ENCODE measurements at regions not wholly inside any gene's neighbourhood (a gene's known extent, or its start where the extent isn't known, plus 50 kb on each side); places are given as distances from the start of the nearest gene placed in this dataset.

- no peak overlapping the region for H3K9ac ChIP-seq (ENCODE audit: low read depth, low read length)
- H2BK5ac ChIP-seq (ENCODE audit: low read depth, low read length, poor library complexity, severe bottlenecking): no peak overlapping the region
- no peak overlapping the region for H3K56ac ChIP-seq (ENCODE audit: extremely low read depth, insufficient read depth, low read length)
- no peak overlapping the region for H2AFZ ChIP-seq (replicated peaks; ENCODE audit: low read length, poor library complexity)
- BruUV-seq (replicated peaks): no TSS peak
- H4K91ac ChIP-seq (ENCODE audit: insufficient read depth, low read depth, low read length): no peak overlapping the region
- no peak overlapping the region for H3K4ac ChIP-seq (ENCODE audit: low read depth, low read length)
- H3K4me3 ChIP-seq (ENCODE audit: insufficient read depth, low read depth, low read length): no peak overlapping the region
- no peaks in the 10 kb centered on the region for H3K27me3 ChIP-seq (ENCODE audit: control insufficient read depth, insufficient read depth, low read length)
- no peak overlapping the region for H4K8ac ChIP-seq (ENCODE audit: low read depth in 2 of 2, low read length in 2 of 2)
- H3K36me3 ChIP-seq (ENCODE audit: control insufficient read depth, insufficient read depth, low read length): no peaks in the 10 kb centered on the region
- DNase-seq (no peak), ATAC-seq (ENCODE audit: low read depth) (no peak)
- H3K27ac ChIP-seq (ENCODE audit: insufficient read depth, low read length): no peak overlapping the region
- ChIA-PET POLR2A (ENCODE audit: unreplicated experiment) (no interaction called here), CTCF (no interaction called here)
- no peak overlapping the region for H2AK9ac ChIP-seq (replicated peaks; ENCODE audit: low read depth, low read length, poor library complexity)
- H3K14ac ChIP-seq (replicated peaks; ENCODE audit: low read depth, low read length): no peak overlapping the region
- no peak overlapping the region for H2BK15ac ChIP-seq (ENCODE audit: low read depth, low read length)
- H4K5ac ChIP-seq (ENCODE audit: low read depth, low read length): no peak overlapping the region
- in situ Hi-C loops (cut with MboI; ENCODE audit: low sequenced_read_pairs) (no loop called here), intact Hi-C loops (cut with micrococcal nuclease) (no loop called here), dilution Hi-C loops (cut with HindIII; ENCODE audit: low sequenced_read_pairs, unreplicated experiment) (no loop called here)
- H3K4me1 ChIP-seq (ENCODE audit: control insufficient read depth, insufficient read depth, low read length): peaks cover 7% of the 10 kb centered on the region
- no peak overlapping the region for H3K4me2 ChIP-seq (ENCODE audit: low read depth, low read length)
- H3K23ac ChIP-seq (ENCODE audit: low read depth, low read length): no peak overlapping the region
- H2BK20ac ChIP-seq (ENCODE audit: low read depth, low read length): no peak overlapping the region
- no peak overlapping the region for H3K18ac ChIP-seq (ENCODE audit: low read depth, low read length)
- 100% methylated on average over 1 of the region's 5 CpGs; no CpG with 5 or more reads in 1 of the 2 experiments for WGBS, 2 experiments (ENCODE audit: extremely low coverage in 2 of 2, insufficient read length in 1 of 2)
- no peaks in the 10 kb centered on the region for H3K79me1 ChIP-seq (ENCODE audit: low read depth in 1 of 2, low read length in 2 of 2)
- no peaks in the 10 kb centered on the region for H4K20me1 ChIP-seq (ENCODE audit: insufficient read depth, low read length)
- no peaks in the 10 kb centered on the region for H3K9me3 ChIP-seq (ENCODE audit: control insufficient read depth, insufficient read depth, low read length)
- H2AK5ac ChIP-seq (ENCODE audit: low read depth, low read length): no peak overlapping the region; the same call in 1 of the 2 replicates
- no peak overlapping the region for H2BK120ac ChIP-seq (ENCODE audit: low read depth, low read length)
- TF ChIP-seq RAD21 (IDR thresholded peaks at IDR 0.05; ENCODE audit: low read length) (no peak), NFE2L2 (IDR thresholded peaks at IDR 0.05; ENCODE audit: low read depth, low read length) (no peak), POLR2A (IDR thresholded peaks at IDR 0.05; ENCODE audit: low read depth, low read length) (no peak), RFX5 (IDR thresholded peaks at IDR 0.05; ENCODE audit: low read depth, low read length) (no peak), MAZ (IDR thresholded peaks at IDR 0.05; ENCODE audit: borderline replicate concordance, low read depth, low read length) (no peak), MXI1 (IDR thresholded peaks at IDR 0.05; ENCODE audit: borderline replicate concordance, low read depth, low read length) (no peak), SMC3 (IDR thresholded peaks at IDR 0.05; ENCODE audit: low read depth, low read length) (no peak), CTCF (conservative IDR thresholded peaks at IDR 0.05; ENCODE audit: low read depth, low read length) (no peak)
- H3K9me1 ChIP-seq (ENCODE audit: insufficient read depth, low read length): no peaks in the 10 kb centered on the region
Measured at GRCh38 chr5:148926207-148926606, 99.8 kb downstream of the ADRB2 start.

Measured in IMR-90 (cell line).